OCI-LY3 (cell line): ENCODE measurements at regions not wholly inside any gene's neighbourhood (a gene's known extent, or its start where the extent isn't known, plus 50 kb on each side); places are given as distances from the start of the nearest gene placed in this dataset.

Experiments
- H2AFZ ChIP-seq: fragments of 200-600, 300-600 bp; shearing (Covaris generic); 2 replicates; pipeline ENCODE4 v1.6.0; 2014; ENCODE audit warnings: antibody characterized with exemption, low read depth, low read length
- H3K27ac ChIP-seq: fragments of 200-600, 300-600 bp; sonication (generic); 2 replicates; pipeline ENCODE4 v1.5.1; 2014; ENCODE audit warnings: mild to moderate bottlenecking, low read length, moderate library complexity, mixed read lengths
- H3K27me3 ChIP-seq: fragments of 200-600, 300-600 bp; sonication (generic); 2 replicates; pipeline ENCODE4 v1.6.1; 2014; ENCODE audit warnings: low read depth, low read length, mixed read lengths
- H3K36me3 ChIP-seq: fragments of 200-600, 300-600 bp; sonication (generic); replicated peaks from 2 replicates; pipeline ENCODE3; 2014; ENCODE audit warnings: low read depth, low read length, mixed read lengths
- H3K4me1 ChIP-seq: fragments of 300-600, 200-600 bp; sonication (generic); 2 replicates; pipeline ENCODE4 v1.6.1; 2014; ENCODE audit warnings: low read length, mixed read lengths
- H3K4me2 ChIP-seq: fragments of 200-600, 300-600 bp; sonication (generic); 2 replicates; pipeline ENCODE4 v1.6.1; 2014; ENCODE audit warnings: low read length, mixed read lengths
- H3K4me3 ChIP-seq: fragments of 300-600, 200-600 bp; sonication (generic); 2 replicates; pipeline ENCODE4 v1.5.1; 2014; ENCODE audit warnings: antibody characterized with exemption, mild to moderate bottlenecking, low read length, moderate library complexity
- H3K79me2 ChIP-seq: fragments of 300-600, 200-600 bp; shearing (Covaris generic); 2 replicates; pipeline ENCODE4 v1.6.1; 2014; ENCODE audit warnings: mild to moderate bottlenecking, low read length, mixed read lengths
- H3K9ac ChIP-seq: fragments of 300-600, 200-600 bp; shearing (Covaris generic); 2 replicates; pipeline ENCODE4 v1.6.0; 2014; ENCODE audit warnings: mild to moderate bottlenecking, low read length, moderate library complexity
- H3K9me3 ChIP-seq: fragments of 200-600, 300-600 bp; shearing (Covaris generic); 2 replicates; pipeline ENCODE4 v1.6.1; 2014; ENCODE audit warnings: low read length, mixed read lengths; ENCODE audit not compliant: insufficient read depth
- H4K20me1 ChIP-seq: fragments of 200-600, 300-600 bp; sonication (generic); 2 replicates; pipeline ENCODE4 v1.6.1; 2016; ENCODE audit warnings: low read length, mixed read lengths; ENCODE audit not compliant: insufficient read depth
- CTCF ChIP-seq: fragments of 200-600, 300-600 bp; sonication (generic); IDR thresholded peaks from 2 replicates; pipeline ENCODE4 v1.5.1; 2014; ENCODE audit warnings: antibody characterized with exemption, low read length, low read depth
- EZH2phosphoT487 ChIP-seq: fragments of 200-600 bp; shearing (Covaris generic); IDR thresholded peaks from 2 replicates; pipeline ENCODE4 v1.6.1; 2018; ENCODE audit warnings: antibody characterized with exemption, mixed run types, low read depth

GRCh38 chr6:144549837-144550747, 265.0 kb downstream of the UTRN start:
- Histone ChIP-seq H3K36me3 (no peaks in the 10 kb centered on the region), H4K20me1 (no peaks in the 10 kb centered on the region), H3K9ac (no peak overlapping the region), H3K9me3 (no peaks in the 10 kb centered on the region), H2AFZ (no peak overlapping the region), H3K4me3 (no peak overlapping the region), H3K79me2 (no peaks in the 10 kb centered on the region), H3K27ac (no peak overlapping the region), H3K4me1 (no peaks in the 10 kb centered on the region), H3K4me2 (no peak overlapping the region), H3K27me3 (no peaks in the 10 kb centered on the region)
- TF ChIP-seq CTCF (no peak), EZH2phosphoT487 (no peak)

GRCh38 chr6:144551339-144551738, 266.2 kb downstream of the UTRN start:
- Histone ChIP-seq H3K27ac (no peak overlapping the region), H3K4me3 (no peak overlapping the region), H3K36me3 (no peaks in the 10 kb centered on the region), H3K79me2 (no peaks in the 10 kb centered on the region), H3K9ac (no peak overlapping the region), H3K4me1 (no peaks in the 10 kb centered on the region), H4K20me1 (no peaks in the 10 kb centered on the region), H3K9me3 (no peaks in the 10 kb centered on the region), H3K27me3 (no peaks in the 10 kb centered on the region), H2AFZ (no peak overlapping the region), H3K4me2 (no peak overlapping the region)
- TF ChIP-seq CTCF (no peak), EZH2phosphoT487 (no peak)

GRCh38 chr6:144555066-144555465, 269.9 kb downstream of the UTRN start:
- Histone ChIP-seq H3K27me3 (no peaks in the 10 kb centered on the region), H3K4me3 (no peak overlapping the region), H3K36me3 (no peaks in the 10 kb centered on the region), H3K9ac (no peak overlapping the region), H3K4me2 (no peak overlapping the region), H2AFZ (no peak overlapping the region), H3K27ac (no peak overlapping the region), H3K4me1 (no peaks in the 10 kb centered on the region), H3K79me2 (no peaks in the 10 kb centered on the region), H3K9me3 (no peaks in the 10 kb centered on the region), H4K20me1 (no peaks in the 10 kb centered on the region)
- TF ChIP-seq CTCF (no peak), EZH2phosphoT487 (no peak)

GRCh38 chr6:144559865-144560593, 274.9 kb downstream of the UTRN start:
- H3K4me2 ChIP-seq: no peak overlapping the region

More at GRCh38 chr6:144559865-144560593, 274.9 kb downstream of the UTRN start:
- no peaks in the 10 kb centered on the region for H3K36me3 ChIP-seq
- TF ChIP-seq CTCF: no peak
- no peak for TF ChIP-seq EZH2phosphoT487
- no peak overlapping the region for H3K9ac ChIP-seq
- H3K27ac ChIP-seq: no peak overlapping the region
- H3K4me1 ChIP-seq: no peaks in the 10 kb centered on the region
- H3K79me2 ChIP-seq: no peaks in the 10 kb centered on the region
- H3K9me3 ChIP-seq: no peaks in the 10 kb centered on the region
- H3K4me3 ChIP-seq: no peak overlapping the region
- no peaks in the 10 kb centered on the region for H3K27me3 ChIP-seq
- H2AFZ ChIP-seq: no peak overlapping the region
- no peaks in the 10 kb centered on the region for H4K20me1 ChIP-seq
